Endothelial cell (in vitro differentiated cells): ENCODE measurements at regions not wholly inside any gene's neighbourhood (a gene's known extent, or its start where the extent isn't known, plus 50 kb on each side); places are given as distances from the start of the nearest gene placed in this dataset.

Source experiments
- DNase-seq: peaks from one replicate; pipeline ENCODE4 v3.0.0; 2021; ENCODE audit warnings: low spot score
- H3K27ac Mint-ChIP-seq: one replicate; pipeline ENCODE4 v1.8.0; 2021; ENCODE audit warnings: mixed read lengths, inconsistent platforms; ENCODE audit not compliant: unreplicated experiment
- H3K27me3 Mint-ChIP-seq: one replicate; pipeline ENCODE4 v1.8.0; 2021; ENCODE audit warnings: mild to moderate bottlenecking, moderate library complexity, mixed read lengths, inconsistent platforms; ENCODE audit not compliant: unreplicated experiment
- H3K36me3 Mint-ChIP-seq: one replicate; pipeline ENCODE4 v1.8.0; 2021; ENCODE audit warnings: mild to moderate bottlenecking, low read depth, mixed read lengths, inconsistent platforms; ENCODE audit not compliant: unreplicated experiment
- H3K4me1 Mint-ChIP-seq: one replicate; pipeline ENCODE4 v1.8.0; 2021; ENCODE audit warnings: mild to moderate bottlenecking, mixed read lengths, inconsistent platforms; ENCODE audit not compliant: unreplicated experiment
- H3K4me3 Mint-ChIP-seq: one replicate; pipeline ENCODE4 v1.8.0; 2021; ENCODE audit warnings: mild to moderate bottlenecking, mixed read lengths, inconsistent platforms; ENCODE audit not compliant: unreplicated experiment
- H3K9me3 Mint-ChIP-seq: one replicate; pipeline ENCODE4 v1.8.0; 2021; ENCODE audit warnings: mixed read lengths, inconsistent platforms; ENCODE audit not compliant: unreplicated experiment
- CTCF ChIP-seq: fragments of 200-600 bp; sonication (generic); IDR thresholded peaks from one replicate; pipeline ENCODE4 v1.5.0; 2021; ENCODE audit warnings: antibody characterized with exemption; ENCODE audit not compliant: unreplicated experiment

- Mint-ChIP-seq H3K27me3 (peaks cover 20% of the 10 kb centered on the region), H3K27ac (no peak overlapping the region), H3K4me3 (no peak overlapping the region), H3K36me3 (no peaks in the 10 kb centered on the region), H3K9me3 (no peaks in the 10 kb centered on the region), H3K4me1 (peaks cover 23% of the 10 kb centered on the region)
- TF ChIP-seq CTCF, result no peak
- DNase-seq, result no peak
Observed at GRCh38 chr2:20523073-20523798, 76.4 kb downstream of the RHOB start.

GRCh38 chr2:20523799-20524187 lies 76.9 kb downstream of the RHOB start:
- no peak for TF ChIP-seq CTCF
- no peak for DNase-seq
- Mint-ChIP-seq H3K4me1 (peaks cover 23% of the 10 kb centered on the region), H3K36me3 (no peaks in the 10 kb centered on the region), H3K9me3 (no peaks in the 10 kb centered on the region), H3K27ac (no peak overlapping the region), H3K27me3 (peaks cover 20% of the 10 kb centered on the region), H3K4me3 (no peak overlapping the region)

GRCh38 chr2:20524412-20525040 lies 77.7 kb downstream of the RHOB start:
- H3K4me3 Mint-ChIP-seq, result no peak overlapping the region
- no peak for DNase-seq
- peak overlapping the region; percentile 71 for H3K27ac Mint-ChIP-seq

GRCh38 chr2:20525041-20526035 lies 78.5 kb downstream of the RHOB start:
- peaks cover 20% of the 10 kb centered on the region for H3K27me3 Mint-ChIP-seq
- no peaks in the 10 kb centered on the region for H3K9me3 Mint-ChIP-seq
- no peak for DNase-seq
- H3K36me3 Mint-ChIP-seq, result no peaks in the 10 kb centered on the region
- H3K4me1 Mint-ChIP-seq, result peaks cover 14% of the 10 kb centered on the region
- peak overlapping the region; percentile 71 for H3K27ac Mint-ChIP-seq
- TF ChIP-seq CTCF, result no peak
- H3K4me3 Mint-ChIP-seq, result no peak overlapping the region

More at GRCh38 chr2:20524412-20525040, 77.7 kb downstream of the RHOB start:
- Mint-ChIP-seq H3K27me3 (peaks cover 20% of the 10 kb centered on the region), H3K4me1 (peaks cover 18% of the 10 kb centered on the region), H3K36me3 (no peaks in the 10 kb centered on the region), H3K9me3 (no peaks in the 10 kb centered on the region)
- TF ChIP-seq CTCF, result no peak
